Breast epithelium (tissue), 3 donors: ENCODE measurements at regions not wholly inside any gene's neighbourhood (a gene's known extent, or its start where the extent isn't known, plus 50 kb on each side); places are given as distances from the start of the nearest gene placed in this dataset.

Experiments
- CTCF ChIP-seq, 3 donors: fragments of 450-650 bp; IDR thresholded peaks; one replicate each; pipeline ENCODE4 v1.5.1; 2016 to 2017; ENCODE audit warnings: antibody characterized with exemption in 3 of 3, mild to moderate bottlenecking in 3 of 3, moderate library complexity in 3 of 3
- POLR2AphosphoS5 ChIP-seq, 3 donors: sonication (generic); formaldehyde crosslinking; IDR thresholded peaks; one replicate each; pipeline ENCODE4 v1.6.1; 2017; ENCODE audit warnings: antibody characterized with exemption in 3 of 3

GRCh38 chr20:37627767-37628130 is 66.1 kb upstream of the CTNNBL1 start:
- TF ChIP-seq CTCF (IDR thresholded peaks at IDR 0.05): no peak
- no peak for TF ChIP-seq POLR2AphosphoS5 (IDR thresholded peaks at IDR 0.05)
